T-cell (primary cell): ENCODE measurements at regions not wholly inside any gene's neighbourhood (a gene's known extent, or its start where the extent isn't known, plus 50 kb on each side); places are given as distances from the start of the nearest gene placed in this dataset.

Source experiments
- ATAC-seq, 4 experiments: fragments of 200-7000 bp in 3 of 4; fragments of 150-1000 bp in 1 of 4; cut with Tn5 transposase; replicated peaks in 1 of 4; 1 replicate in 3 of 4; 2 replicates in 1 of 4; pipeline ENCODE4 v1.10.0; 2021; ENCODE audit warnings: moderate library complexity in 3 of 4, mild to moderate bottlenecking in 2 of 4, moderate number of reproducible peaks in 1 of 4
- CTCF ChIA-PET, 2 donors: fragments of 300-600 bp; sonication (Branson Sonifier 250); formaldehyde crosslinking; loops; one replicate each; lab custom pipeline; 2022; ENCODE audit warnings: antibody characterized with exemption in 2 of 2; lab: Charles Lee
- POLR2A ChIA-PET, 2 donors: fragments of 300-600 bp; sonication (Branson Sonifier 250); formaldehyde crosslinking; loops; one replicate each; lab custom pipeline; 2022; ENCODE audit warnings: antibody characterized with exemption in 2 of 2; lab: Charles Lee
- DNase-seq, 35 experiments: peaks; one replicate each; pipeline versions ENCODE4 v3.0.0 to v3.0.0-alpha.2; 2013 to 2023
- H3K27ac ChIP-seq: one replicate; pipeline ENCODE4 v1.5.1; 2013; ENCODE audit warnings: low read length
- H3K27me3 ChIP-seq, 2 experiments: replicated peaks in 1 of 2; 1 replicate in 1 of 2; 2 replicates in 1 of 2; pipeline versions ENCODE4 v1.6.1 to v1.7.0; 2013; ENCODE audit warnings: low read length in 1 of 2, mixed read lengths in 1 of 2; ENCODE audit not compliant: control insufficient read depth in 2 of 2, insufficient read depth in 2 of 2; ENCODE audit errors: extremely low read depth in 1 of 2
- H3K36me3 ChIP-seq, 2 donors: 1 replicate in 1 of 2; 2 replicates in 1 of 2; pipeline versions ENCODE4 v1.6.1 to v1.7.0; 2013; ENCODE audit warnings: low read length in 1 of 2; ENCODE audit not compliant: control insufficient read depth in 2 of 2, insufficient read depth in 1 of 2; ENCODE audit errors: extremely low read depth in 1 of 2
- H3K4me1 ChIP-seq, 2 experiments: 1 replicate in 1 of 2; 2 replicates in 1 of 2; pipeline versions ENCODE4 v1.6.1 to v1.7.0; 2013; ENCODE audit warnings: low read length in 2 of 2, mixed read lengths in 1 of 2; ENCODE audit not compliant: insufficient read depth in 2 of 2, control insufficient read depth in 1 of 2; ENCODE audit errors: extremely low read depth in 1 of 2
- H3K4me3 ChIP-seq, 2 donors: 1 replicate in 1 of 2; 2 replicates in 1 of 2; pipeline versions ENCODE4 v1.5.1 to v1.7.0; 2013; ENCODE audit warnings: mild to moderate bottlenecking in 2 of 2, low read length in 1 of 2, moderate library complexity in 1 of 2; ENCODE audit not compliant: control insufficient read depth in 1 of 2; ENCODE audit errors: extremely low read depth in 1 of 2
- H3K9me3 ChIP-seq: 2 replicates; pipeline ENCODE4 v1.7.0; 2013
- H3K27ac Mint-ChIP-seq, 2 donors: one replicate each; pipeline ENCODE4 v1.8.0; 2020 to 2021; ENCODE audit warnings: mild to moderate bottlenecking in 2 of 2, mixed read lengths in 2 of 2
- H3K27me3 Mint-ChIP-seq, 2 donors: one replicate each; pipeline ENCODE4 v1.8.0; 2021 to 2022; ENCODE audit warnings: mixed read lengths in 2 of 2
- H3K36me3 Mint-ChIP-seq: one replicate; pipeline ENCODE4 v1.8.0; 2021; ENCODE audit warnings: mixed read lengths
- H3K4me1 Mint-ChIP-seq, 3 donors: one replicate each; pipeline ENCODE4 v1.8.0; 2020 to 2022; ENCODE audit warnings: mixed read lengths in 3 of 3, mild to moderate bottlenecking in 1 of 3
- H3K4me3 Mint-ChIP-seq, 3 donors: one replicate each; pipeline ENCODE4 v1.8.0; 2020 to 2022; ENCODE audit warnings: mild to moderate bottlenecking in 3 of 3, mixed read lengths in 3 of 3, moderate library complexity in 3 of 3
- H3K9me3 Mint-ChIP-seq, 3 donors: one replicate each; pipeline ENCODE4 v1.8.0; 2020 to 2022; ENCODE audit warnings: mixed read lengths in 3 of 3
- WGBS: methylation state at CpG from one replicate; pipeline ENCODE4 v1.1.5; 2013; ENCODE audit warnings: missing lambda C conversion rate; ENCODE audit not compliant: insufficient coverage; 5-methylcytosine and 5-hydroxymethylcytosine counted together

GRCh38 chr1:80436851-80437250, 1363.9 kb upstream of the ADGRL2 start:
- H3K36me3 ChIP-seq = no peaks in the 10 kb centered on the region
- DNase-seq = no peak
- Mint-ChIP-seq H3K27me3 (no peaks in the 10 kb centered on the region), H3K9me3 (peaks cover 4 to 22% (median 12%) of the 10 kb centered on the region in 3 donors), H3K4me3 (no peak overlapping the region), H3K36me3 (no peaks in the 10 kb centered on the region), H3K27ac (no peak overlapping the region), H3K4me1 (no peaks in the 10 kb centered on the region)
- CTCF ChIA-PET = no interaction called here
- no peak overlapping the region for H3K27ac ChIP-seq
- H3K9me3 ChIP-seq = no peaks in the 10 kb centered on the region
- POLR2A ChIA-PET = no interaction called here
- H3K4me3 ChIP-seq = no peak overlapping the region
- no peaks in the 10 kb centered on the region for H3K27me3 ChIP-seq
- no CpG with 5 or more reads among the region's 1 CpG for WGBS
- no peaks in the 10 kb centered on the region for H3K4me1 ChIP-seq
- no peak for ATAC-seq

GRCh38 chr1:80427881-80428280, 1372.9 kb upstream of the ADGRL2 start:
- Histone ChIP-seq H3K36me3 (no peaks in the 10 kb centered on the region), H3K27ac (no peak overlapping the region), H3K4me1 (no peaks in the 10 kb centered on the region), H3K9me3 (no peaks in the 10 kb centered on the region), H3K27me3 (no peaks in the 10 kb centered on the region), H3K4me3 (no peak overlapping the region)
- DNase-seq (no peak), ATAC-seq (no peak)
- H3K36me3 Mint-ChIP-seq = no peaks in the 10 kb centered on the region
- POLR2A ChIA-PET = interaction anchor here in 1 of 2 donors (0.5 kb wide), 1 partner anchor 1444 kb away, joined by 3 read pairs; no protein-coding TSS in a partner anchor
- no CpG with 5 or more reads among the region's 3 CpGs for WGBS
- no peak overlapping the region for H3K27ac Mint-ChIP-seq
- no peak overlapping the region for H3K4me3 Mint-ChIP-seq
- peaks cover 9 to 31% (median 11%) of the 10 kb centered on the region in 3 donors for H3K9me3 Mint-ChIP-seq
- CTCF ChIA-PET = no interaction called here
- no peaks in the 10 kb centered on the region for H3K27me3 Mint-ChIP-seq
- no peaks in the 10 kb centered on the region for H3K4me1 Mint-ChIP-seq

- no CpG with 5 or more reads among the region's 1 CpG for WGBS
- H3K27me3 Mint-ChIP-seq = no peaks in the 10 kb centered on the region
- H3K36me3 ChIP-seq = no peaks in the 10 kb centered on the region
- POLR2A ChIA-PET = no interaction called here
- CTCF ChIA-PET = no interaction called here
- no peak overlapping the region for H3K4me3 Mint-ChIP-seq
- H3K4me1 Mint-ChIP-seq = no peaks in the 10 kb centered on the region
- no peaks in the 10 kb centered on the region for H3K27me3 ChIP-seq
- DNase-seq (no peak), ATAC-seq (no peak)
- no peaks in the 10 kb centered on the region for H3K36me3 Mint-ChIP-seq
- H3K27ac Mint-ChIP-seq = no peak overlapping the region
- peaks cover 0 to 10% (median 6%) of the 10 kb centered on the region in 3 donors for H3K9me3 Mint-ChIP-seq
- no peak overlapping the region for H3K4me3 ChIP-seq
- no peak overlapping the region for H3K27ac ChIP-seq
- H3K9me3 ChIP-seq = no peaks in the 10 kb centered on the region
- H3K4me1 ChIP-seq = no peaks in the 10 kb centered on the region
Observed at GRCh38 chr1:80424249-80424648, 1376.5 kb upstream of the ADGRL2 start.

- Mint-ChIP-seq H3K9me3 (peaks cover 3 to 5% (median 4%) of the 10 kb centered on the region in 3 donors), H3K4me3 (no peak overlapping the region), H3K4me1 (no peaks in the 10 kb centered on the region), H3K36me3 (no peaks in the 10 kb centered on the region), H3K27ac (no peak overlapping the region), H3K27me3 (no peaks in the 10 kb centered on the region)
- ChIA-PET POLR2A (no interaction called here), CTCF (no interaction called here)
- WGBS = no CpG with 5 or more reads among the region's 1 CpG
- Histone ChIP-seq H3K4me1 (no peaks in the 10 kb centered on the region), H3K4me3 (no peak overlapping the region), H3K27me3 (no peaks in the 10 kb centered on the region), H3K9me3 (no peaks in the 10 kb centered on the region), H3K27ac (no peak overlapping the region), H3K36me3 (no peaks in the 10 kb centered on the region)
- no peak for ATAC-seq
- DNase-seq = no peak
Observed at GRCh38 chr1:80418134-80418533, 1382.6 kb upstream of the ADGRL2 start.

GRCh38 chr1:80417671-80418070, 1383.1 kb upstream of the ADGRL2 start:
- Mint-ChIP-seq H3K9me3 (peaks cover 3 to 5% (median 4%) of the 10 kb centered on the region in 3 donors), H3K27me3 (no peaks in the 10 kb centered on the region), H3K27ac (no peak overlapping the region), H3K4me1 (no peaks in the 10 kb centered on the region), H3K36me3 (no peaks in the 10 kb centered on the region), H3K4me3 (no peak overlapping the region)
- no peaks in the 10 kb centered on the region for H3K4me1 ChIP-seq
- no peak overlapping the region for H3K27ac ChIP-seq
- POLR2A ChIA-PET = no interaction called here
- no peak overlapping the region for H3K4me3 ChIP-seq
- CTCF ChIA-PET = no interaction called here
- H3K36me3 ChIP-seq = no peaks in the 10 kb centered on the region
- WGBS = no CpG with 5 or more reads among the region's 1 CpG
- no peaks in the 10 kb centered on the region for H3K9me3 ChIP-seq
- no peak for DNase-seq
- H3K27me3 ChIP-seq = no peaks in the 10 kb centered on the region
- no peak for ATAC-seq

- CTCF ChIA-PET = no interaction called here
- Histone ChIP-seq H3K27me3 (no peaks in the 10 kb centered on the region), H3K4me3 (no peak overlapping the region), H3K27ac (no peak overlapping the region), H3K4me1 (no peaks in the 10 kb centered on the region), H3K9me3 (no peaks in the 10 kb centered on the region), H3K36me3 (no peaks in the 10 kb centered on the region)
- ATAC-seq (no peak), DNase-seq (no peak)
- Mint-ChIP-seq H3K4me3 (no peak overlapping the region), H3K4me1 (no peaks in the 10 kb centered on the region), H3K36me3 (no peaks in the 10 kb centered on the region), H3K27ac (no peak overlapping the region), H3K9me3 (peaks cover 6 to 21% (median 8%) of the 10 kb centered on the region in 3 donors), H3K27me3 (no peaks in the 10 kb centered on the region)
- no CpG with 5 or more reads among the region's 1 CpG for WGBS
- POLR2A ChIA-PET = no interaction called here
Observed at GRCh38 chr1:80413969-80414368, 1386.8 kb upstream of the ADGRL2 start.

- Histone ChIP-seq H3K27ac (no peak overlapping the region), H3K4me3 (no peak overlapping the region), H3K4me1 (no peaks in the 10 kb centered on the region), H3K36me3 (no peaks in the 10 kb centered on the region), H3K27me3 (no peaks in the 10 kb centered on the region), H3K9me3 (no peaks in the 10 kb centered on the region)
- ATAC-seq = no peak
- H3K4me1 Mint-ChIP-seq = no peaks in the 10 kb centered on the region
- H3K36me3 Mint-ChIP-seq = no peaks in the 10 kb centered on the region
- no peaks in the 10 kb centered on the region for H3K27me3 Mint-ChIP-seq
- DNase-seq = no peak
- ChIA-PET CTCF (no interaction called here), POLR2A (no interaction called here)
- WGBS = no CpG with 5 or more reads among the region's 4 CpGs
- no peak overlapping the region for H3K27ac Mint-ChIP-seq
- no peak overlapping the region for H3K4me3 Mint-ChIP-seq
- peaks cover 4 to 21% (median 8%) of the 10 kb centered on the region in 3 donors for H3K9me3 Mint-ChIP-seq
Observed at GRCh38 chr1:80410233-80410632, 1390.5 kb upstream of the ADGRL2 start.
